NOMO-1 treated with dmso at 0.1 percent for 144 hours (cell line): ENCODE measurements at regions not wholly inside any gene's neighbourhood (a gene's known extent, or its start where the extent isn't known, plus 50 kb on each side); places are given as distances from the start of the nearest gene placed in this dataset.
"Not testable (repeated sequence)": the region's sequence is repeated elsewhere in the genome, so short reads cannot be mapped to it uniquely, and the experiment has no call there.

Experiments used
- DNase-seq: peaks from one replicate; lab custom pipeline; 2025; ENCODE audit not compliant: unreplicated experiment; lab: John Stamatoyannopoulos, UW

GRCh38 chr1:218494449-218494852, 149.3 kb downstream of the TGFB2 start:
- no peak for DNase-seq

- DNase-seq, result no peak
These were observed 150.8 kb downstream of the TGFB2 start for GRCh38 chr1:218495931-218496330.

GRCh38 chr1:218496561-218496960, 151.4 kb downstream of the TGFB2 start:
- no peak for DNase-seq

GRCh38 chr1:218498056-218498938, 153.2 kb downstream of the TGFB2 start:
- no peak for DNase-seq

GRCh38 chr1:218499011-218499691, 154.0 kb downstream of the TGFB2 start:
- no peak for DNase-seq

GRCh38 chr1:218499911-218500310, 154.8 kb downstream of the TGFB2 start:
- no peak for DNase-seq

- DNase-seq, result no peak
These were observed 156.0 kb downstream of the TGFB2 start for GRCh38 chr1:218501161-218501560.

GRCh38 chr1:218502383-218502782, 157.2 kb downstream of the TGFB2 start:
- no peak for DNase-seq

GRCh38 chr1:218503102-218503501, 158.0 kb downstream of the TGFB2 start:
- no peak for DNase-seq

GRCh38 chr1:218507355-218508002, 162.3 kb downstream of the TGFB2 start:
- DNase-seq, result no peak

GRCh38 chr1:218510153-218510772, 165.1 kb downstream of the TGFB2 start:
- no peak for DNase-seq

GRCh38 chr1:218513328-218513727, 168.2 kb downstream of the TGFB2 start:
- no peak for DNase-seq

- DNase-seq, result no peak
These were observed 169.6 kb downstream of the TGFB2 start for GRCh38 chr1:218514689-218515088.

- DNase-seq, result no peak
These were observed 171.4 kb downstream of the TGFB2 start for GRCh38 chr1:218516526-218516925.

GRCh38 chr1:218517459-218517858, 172.3 kb downstream of the TGFB2 start:
- DNase-seq, result no peak

- DNase-seq, result no peak
These were observed 173.1 kb downstream of the TGFB2 start for GRCh38 chr1:218518216-218518740.

GRCh38 chr1:218520646-218521045, 175.5 kb downstream of the TGFB2 start:
- DNase-seq, result not testable (repeated sequence)

- no peak for DNase-seq
These were observed 176.5 kb downstream of the TGFB2 start for GRCh38 chr1:218521414-218522169.

GRCh38 chr1:218524526-218524925, 179.4 kb downstream of the TGFB2 start:
- DNase-seq, result no peak

- DNase-seq, result no peak
These were observed 179.9 kb downstream of the TGFB2 start for GRCh38 chr1:218525031-218525430.
